Progenitor cell of endocrine pancreas (in vitro differentiated cells): ENCODE measurements at regions not wholly inside any gene's neighbourhood (a gene's known extent, or its start where the extent isn't known, plus 50 kb on each side); places are given as distances from the start of the nearest gene placed in this dataset.

Experiments
- DNase-seq: peaks from one replicate; pipeline ENCODE4 v3.0.0; 2021; ENCODE audit warnings: low spot score; ENCODE audit not compliant: unreplicated experiment
- H3K27ac Mint-ChIP-seq: 2 replicates; pipeline ENCODE4 v1.8.0; 2021; ENCODE audit warnings: mild to moderate bottlenecking, moderate library complexity, mixed read lengths
- H3K27me3 Mint-ChIP-seq: 2 replicates; pipeline ENCODE4 v1.8.0; 2021; ENCODE audit warnings: mixed read lengths
- H3K36me3 Mint-ChIP-seq: 2 replicates; pipeline ENCODE4 v1.8.0; 2022; ENCODE audit warnings: mixed read lengths; ENCODE audit not compliant: insufficient read depth
- H3K4me1 Mint-ChIP-seq: 2 replicates; pipeline ENCODE4 v1.8.0; 2021; ENCODE audit warnings: low read depth, mixed read lengths
- H3K4me3 Mint-ChIP-seq: 2 replicates; pipeline ENCODE4 v1.8.0; 2021; ENCODE audit warnings: low read depth, mild to moderate bottlenecking, moderate library complexity, mixed read lengths
- H3K9me3 Mint-ChIP-seq: 2 replicates; pipeline ENCODE4 v1.8.0; 2021; ENCODE audit warnings: low read depth, mixed read lengths
- TF ChIP-seq, protein P1 (sequence below): fragments of 200-600 bp; sonication (generic); IDR thresholded peaks from one replicate; pipeline ENCODE4 v1.5.0; 2021; ENCODE audit warnings: antibody characterized with exemption, mild to moderate bottlenecking; ENCODE audit not compliant: unreplicated experiment

DNA sequence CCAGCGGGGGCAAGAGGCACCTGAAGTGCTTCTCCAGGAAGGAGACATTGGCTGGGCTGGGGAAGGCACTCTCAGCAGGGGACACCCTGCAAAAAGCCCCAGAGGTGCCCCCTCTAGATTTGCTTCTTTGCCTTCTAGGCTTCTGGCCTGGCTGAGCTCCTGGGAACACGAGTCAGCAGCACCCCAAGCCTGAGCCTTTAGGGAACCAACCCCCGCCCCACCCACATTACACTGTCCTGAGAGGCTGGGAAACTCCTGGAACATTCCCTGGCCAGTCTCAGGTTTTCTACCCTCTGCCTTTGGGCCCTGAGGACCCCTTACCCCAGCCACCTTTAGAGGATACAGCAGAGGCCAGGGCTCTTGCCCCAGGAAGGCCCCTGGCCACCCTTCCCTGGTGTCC, 108.4 kb upstream of the LINGO1 start:
- Mint-ChIP-seq H3K4me1 (peaks cover 5% of the 10 kb centered on the region), H3K4me3 (no peak overlapping the region), H3K27ac (no peak overlapping the region), H3K27me3 (peaks cover 12% of the 10 kb centered on the region), H3K36me3 (no peaks in the 10 kb centered on the region), H3K9me3 (no peaks in the 10 kb centered on the region)
- DNase-seq, result no peak
- TF ChIP-seq, protein P1, sequence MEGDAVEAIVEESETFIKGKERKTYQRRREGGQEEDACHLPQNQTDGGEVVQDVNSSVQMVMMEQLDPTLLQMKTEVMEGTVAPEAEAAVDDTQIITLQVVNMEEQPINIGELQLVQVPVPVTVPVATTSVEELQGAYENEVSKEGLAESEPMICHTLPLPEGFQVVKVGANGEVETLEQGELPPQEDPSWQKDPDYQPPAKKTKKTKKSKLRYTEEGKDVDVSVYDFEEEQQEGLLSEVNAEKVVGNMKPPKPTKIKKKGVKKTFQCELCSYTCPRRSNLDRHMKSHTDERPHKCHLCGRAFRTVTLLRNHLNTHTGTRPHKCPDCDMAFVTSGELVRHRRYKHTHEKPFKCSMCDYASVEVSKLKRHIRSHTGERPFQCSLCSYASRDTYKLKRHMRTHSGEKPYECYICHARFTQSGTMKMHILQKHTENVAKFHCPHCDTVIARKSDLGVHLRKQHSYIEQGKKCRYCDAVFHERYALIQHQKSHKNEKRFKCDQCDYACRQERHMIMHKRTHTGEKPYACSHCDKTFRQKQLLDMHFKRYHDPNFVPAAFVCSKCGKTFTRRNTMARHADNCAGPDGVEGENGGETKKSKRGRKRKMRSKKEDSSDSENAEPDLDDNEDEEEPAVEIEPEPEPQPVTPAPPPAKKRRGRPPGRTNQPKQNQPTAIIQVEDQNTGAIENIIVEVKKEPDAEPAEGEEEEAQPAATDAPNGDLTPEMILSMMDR, result no peak

DNA sequence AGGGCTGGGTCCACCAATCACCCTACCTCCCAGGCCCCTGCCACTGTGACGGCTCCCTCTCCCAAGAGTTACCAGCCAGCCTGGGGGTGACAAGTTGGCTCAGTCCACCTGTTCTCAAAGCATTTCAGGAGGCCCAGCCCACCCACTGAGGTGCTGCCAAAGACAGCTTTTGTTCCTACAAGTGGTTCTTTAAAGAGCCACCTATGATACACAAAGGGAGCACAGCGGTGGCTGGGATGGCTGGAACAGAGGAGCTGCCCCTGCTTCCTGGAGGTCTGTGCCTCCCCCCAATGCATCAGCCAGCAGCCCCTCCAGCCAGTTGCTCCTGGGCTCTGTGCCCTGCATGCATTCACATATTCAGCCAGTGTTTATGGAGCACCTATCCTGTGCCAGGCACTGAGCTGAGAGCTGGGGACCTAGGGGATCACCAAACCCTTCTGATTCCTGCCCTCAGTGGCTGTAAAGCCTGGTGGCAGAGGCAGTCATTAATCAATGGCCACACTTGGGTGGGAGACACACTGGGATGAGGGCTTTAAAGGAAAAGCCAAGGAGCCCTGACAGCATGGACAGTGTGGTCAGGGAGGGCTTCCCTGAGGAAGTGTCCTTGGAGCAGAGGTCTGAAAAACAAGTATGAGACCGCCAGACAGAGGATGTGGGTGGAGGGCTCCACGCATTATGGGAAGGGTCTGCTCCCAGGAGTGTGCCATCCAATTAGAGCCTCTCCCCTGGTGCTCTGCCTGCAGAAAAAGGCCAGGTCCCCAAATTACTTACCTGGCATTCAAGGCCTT, 107.1 kb upstream of the LINGO1 start:
- H3K27ac Mint-ChIP-seq, result no peak overlapping the region
- peaks cover 12% of the 10 kb centered on the region for H3K27me3 Mint-ChIP-seq
- no peak for DNase-seq
- H3K4me1 Mint-ChIP-seq, result peaks cover 5% of the 10 kb centered on the region
- no peaks in the 10 kb centered on the region for H3K9me3 Mint-ChIP-seq
- no peaks in the 10 kb centered on the region for H3K36me3 Mint-ChIP-seq
- TF ChIP-seq, protein P1, result no peak
- H3K4me3 Mint-ChIP-seq, result no peak overlapping the region

DNA sequence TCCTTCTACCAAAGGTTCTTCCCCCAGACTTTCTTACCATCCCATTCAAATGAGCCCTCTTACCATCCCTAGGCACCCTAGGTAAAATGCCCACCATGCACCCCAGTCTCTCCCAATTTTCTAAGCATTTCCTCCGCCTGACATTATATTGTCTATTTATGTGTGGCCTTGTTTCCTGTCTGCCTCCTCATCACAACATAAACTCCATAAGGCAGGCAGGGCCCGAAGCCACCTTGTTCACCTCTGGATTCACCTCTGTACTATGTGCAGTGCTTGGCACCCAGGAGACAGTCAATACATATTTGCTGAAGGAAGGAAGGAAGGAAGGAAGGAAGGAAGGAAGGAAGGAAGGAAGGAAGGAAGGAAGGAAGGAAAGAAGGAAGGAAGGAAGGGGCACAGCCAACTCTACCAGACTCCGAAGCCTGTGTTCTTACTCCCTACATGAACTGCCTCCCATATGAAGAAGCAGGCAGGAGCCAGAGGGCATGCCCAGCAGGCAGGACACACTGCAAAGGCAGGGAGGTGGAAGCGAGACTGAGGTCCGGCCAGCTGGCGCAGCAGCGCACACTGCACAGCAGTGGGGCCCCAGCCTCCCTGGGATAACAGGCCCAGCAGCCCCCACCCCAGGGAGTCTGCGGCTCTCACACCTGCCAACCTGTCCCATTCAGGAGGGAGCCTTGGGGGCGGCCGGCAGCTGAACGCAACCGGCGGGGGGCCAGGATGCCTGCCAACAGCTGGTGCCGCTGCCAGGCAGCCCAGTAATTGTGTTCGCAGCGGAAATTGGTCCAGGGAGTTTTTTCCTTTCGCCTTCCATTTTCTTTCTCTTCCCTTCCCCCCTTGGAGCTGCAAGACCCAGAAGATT, 106.0 kb upstream of the LINGO1 start:
- Mint-ChIP-seq H3K4me1 (peaks cover 5% of the 10 kb centered on the region), H3K27ac (no peak overlapping the region), H3K27me3 (peaks cover 12% of the 10 kb centered on the region), H3K9me3 (no peaks in the 10 kb centered on the region), H3K4me3 (no peak overlapping the region), H3K36me3 (no peaks in the 10 kb centered on the region)
- TF ChIP-seq, protein P1, result no peak
- no peak for DNase-seq

DNA sequence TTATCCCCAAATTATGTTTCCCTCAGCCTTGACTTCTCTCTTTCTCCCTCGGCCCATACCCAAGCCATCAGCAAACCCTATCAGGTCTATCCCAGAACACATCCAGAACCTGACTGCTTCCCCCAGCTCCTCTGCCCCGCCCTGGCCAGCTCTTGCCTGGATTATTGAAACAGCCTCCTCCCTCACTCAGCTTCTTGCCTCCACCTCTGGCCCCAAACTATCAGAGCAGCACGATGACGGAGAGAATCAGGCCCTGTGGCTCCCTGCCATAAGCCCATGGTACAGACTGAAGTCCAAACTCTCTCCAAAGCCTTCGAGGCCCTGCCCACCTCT, 105.3 kb upstream of the LINGO1 start:
- Mint-ChIP-seq H3K36me3 (no peaks in the 10 kb centered on the region), H3K27me3 (peaks cover 12% of the 10 kb centered on the region), H3K27ac (no peak overlapping the region), H3K4me3 (no peak overlapping the region), H3K9me3 (no peaks in the 10 kb centered on the region), H3K4me1 (peaks cover 5% of the 10 kb centered on the region)
- DNase-seq, result no peak
- TF ChIP-seq, protein P1, result no peak

DNA sequence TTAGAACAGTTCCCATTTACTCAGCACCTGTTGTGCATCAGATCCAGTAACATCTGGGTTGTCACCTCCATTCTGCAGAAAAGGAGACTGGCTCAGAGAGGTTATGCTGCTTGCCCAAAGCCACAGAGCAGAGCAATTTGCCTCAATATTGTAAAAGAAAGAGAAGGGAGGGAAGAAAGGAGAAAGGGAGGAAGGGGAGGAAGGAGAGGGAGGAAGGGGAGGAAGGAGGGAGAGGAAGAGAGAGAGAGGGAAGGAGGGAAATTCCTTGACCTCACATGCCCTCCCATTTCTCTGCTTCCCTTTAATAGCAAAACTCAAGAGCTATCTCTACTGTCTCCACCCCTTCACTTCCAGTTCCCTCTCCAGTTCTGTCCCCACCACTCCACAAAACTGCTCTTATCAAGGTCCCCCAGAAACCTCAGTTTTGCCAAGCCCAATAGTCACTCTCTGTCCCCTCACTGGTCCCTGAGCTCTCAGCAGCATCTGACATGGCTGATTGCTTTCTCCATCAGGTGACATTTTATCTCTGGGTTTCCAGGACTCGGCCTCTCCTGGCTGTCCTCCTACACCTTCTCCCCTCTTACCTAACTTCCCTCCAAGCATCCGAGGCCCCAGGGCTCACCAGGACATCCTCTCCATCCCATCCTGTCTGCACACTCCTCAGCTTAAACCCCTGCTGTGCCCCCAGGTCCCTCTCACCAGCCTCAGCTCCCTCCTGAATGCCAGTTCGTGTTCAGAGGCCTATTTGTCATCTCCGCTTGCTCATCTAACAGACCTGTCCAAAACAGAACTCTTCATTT, 104.7 kb upstream of the LINGO1 start:
- TF ChIP-seq, protein P1, result no peak
- peaks cover 5% of the 10 kb centered on the region for H3K4me1 Mint-ChIP-seq

More for the DNA sequence above, 104.7 kb upstream of the LINGO1 start:
- DNase-seq, result no peak
- Mint-ChIP-seq H3K27me3 (peaks cover 12% of the 10 kb centered on the region), H3K27ac (no peak overlapping the region), H3K4me3 (no peak overlapping the region), H3K9me3 (no peaks in the 10 kb centered on the region), H3K36me3 (no peaks in the 10 kb centered on the region)
